ENCODE measurements at regions not wholly inside any gene's neighbourhood (a gene's known extent, or its start where the extent isn't known, plus 50 kb on each side); places are given as distances from the start of the nearest gene placed in this dataset.
"Not testable (repeated sequence)": the region's sequence is repeated elsewhere in the genome, so short reads cannot be mapped to it uniquely, and the experiment has no call there.

GRCh38 chr4:79850626-79851025, 222.4 kb downstream of the ANTXR2 start:
- no peak overlapping the region for H3K27ac ChIP-seq
- H3K4me3 ChIP-seq = no peak overlapping the region

DNA sequence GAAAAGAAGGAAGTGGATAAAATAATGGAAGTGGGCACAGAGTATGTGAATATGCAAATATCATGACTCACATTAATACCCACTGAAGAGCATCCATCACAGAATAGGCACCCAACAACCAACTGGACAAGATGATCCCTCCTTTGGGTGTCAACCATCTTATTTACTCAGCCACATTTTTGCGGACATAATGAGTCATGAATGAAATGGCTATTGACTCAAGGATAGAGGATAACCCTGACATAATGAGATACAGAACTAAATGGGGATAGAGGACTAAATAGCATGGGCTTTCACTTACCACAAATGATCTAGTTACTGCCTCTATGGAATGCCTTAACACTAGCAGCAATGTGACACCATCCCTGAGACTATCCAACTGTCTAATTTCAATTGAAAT, 224.7 kb downstream of the ANTXR2 start:
- H3K4me3 ChIP-seq = no peak overlapping the region
- no peak overlapping the region for H3K27ac ChIP-seq

DNA sequence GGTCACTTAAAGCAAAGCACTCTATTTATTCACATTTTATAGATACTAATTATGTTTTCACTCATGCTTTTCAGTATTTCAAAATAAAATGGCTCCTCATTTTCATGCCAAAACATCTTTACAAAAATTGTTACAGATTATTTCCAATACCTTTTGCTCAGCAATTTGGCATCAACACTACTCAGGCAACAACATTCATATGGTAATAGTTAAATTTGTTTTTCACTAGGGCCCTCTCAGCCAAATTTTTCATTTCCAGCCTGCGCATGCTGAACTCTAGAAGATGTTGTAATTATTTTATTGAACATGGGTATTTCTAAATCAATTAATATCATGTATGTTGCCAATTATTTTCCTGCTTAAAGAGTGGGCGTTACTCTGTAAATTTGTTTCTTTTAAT, 225.6 kb downstream of the ANTXR2 start:
- Histone ChIP-seq H3K4me3 (no peak overlapping the region), H3K27ac (no peak overlapping the region)

DNA sequence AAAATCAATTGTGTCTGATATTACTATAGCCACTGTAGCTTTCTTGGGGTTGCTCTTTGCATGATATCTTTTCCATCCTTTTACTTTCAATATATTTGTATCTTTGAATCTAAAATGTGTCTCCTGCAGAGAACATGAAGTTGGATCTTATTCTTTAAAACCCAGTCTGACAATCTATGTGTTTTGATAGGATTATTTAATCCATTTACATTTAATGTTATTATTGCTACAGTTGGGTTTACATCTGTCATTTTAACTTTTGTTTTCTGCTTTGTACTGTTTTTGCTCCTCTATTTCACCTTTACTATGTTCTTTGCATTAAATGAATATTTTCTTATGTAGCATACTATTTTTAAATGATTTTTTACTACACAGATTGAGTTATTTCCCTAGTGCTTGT, 230.9 kb downstream of the ANTXR2 start:
- H3K27ac ChIP-seq = no peak overlapping the region
- H3K4me3 ChIP-seq = no peak overlapping the region

DNA sequence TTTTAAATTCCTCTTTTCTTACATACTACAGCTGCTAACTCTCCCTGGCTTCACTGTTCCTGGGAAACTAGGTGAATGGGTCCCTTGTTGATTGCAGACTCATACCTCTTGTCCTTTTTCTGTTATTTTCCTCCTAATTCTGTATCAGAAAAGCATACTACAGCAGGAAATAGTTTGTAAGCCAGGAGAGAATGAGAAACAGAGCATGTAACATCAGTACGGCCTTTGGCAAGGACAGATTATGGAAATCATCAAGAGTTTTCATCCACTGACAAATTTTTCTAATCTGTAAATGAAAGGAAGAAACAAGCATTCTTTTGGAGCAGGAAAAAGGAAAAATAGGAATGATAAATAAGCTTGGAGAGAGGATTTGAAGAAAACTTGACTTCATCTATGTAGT, 239.2 kb downstream of the ANTXR2 start:
- no peak overlapping the region for H3K4me3 ChIP-seq
- H3K27ac ChIP-seq = no peak overlapping the region

- Histone ChIP-seq H3K4me3 (no peak overlapping the region), H3K27ac (no peak overlapping the region)
Observed at GRCh38 chr4:79831701-79832514, 241.1 kb downstream of the ANTXR2 start.

DNA sequence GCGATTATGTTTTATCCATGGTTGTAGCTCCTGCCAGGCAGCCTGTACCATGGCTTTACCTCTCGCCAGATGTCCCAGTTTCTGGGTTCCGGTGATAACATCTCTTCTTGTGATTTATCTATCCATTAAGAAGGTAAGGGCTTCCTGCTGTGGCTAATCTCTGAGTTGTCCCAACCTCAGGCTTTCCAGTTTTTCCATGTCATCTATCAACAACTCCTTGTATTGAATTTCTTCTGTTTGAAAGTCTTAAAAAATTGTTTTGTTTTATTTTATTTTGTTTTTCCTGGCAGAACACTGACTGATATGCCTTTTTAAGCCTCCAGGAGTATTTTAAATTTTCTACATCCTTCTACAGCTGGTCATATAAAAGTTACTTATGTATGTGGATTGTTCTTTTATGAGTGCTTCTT, 241.9 kb downstream of the ANTXR2 start:
- Histone ChIP-seq H3K4me3 (no peak overlapping the region), H3K27ac (no peak overlapping the region)

DNA sequence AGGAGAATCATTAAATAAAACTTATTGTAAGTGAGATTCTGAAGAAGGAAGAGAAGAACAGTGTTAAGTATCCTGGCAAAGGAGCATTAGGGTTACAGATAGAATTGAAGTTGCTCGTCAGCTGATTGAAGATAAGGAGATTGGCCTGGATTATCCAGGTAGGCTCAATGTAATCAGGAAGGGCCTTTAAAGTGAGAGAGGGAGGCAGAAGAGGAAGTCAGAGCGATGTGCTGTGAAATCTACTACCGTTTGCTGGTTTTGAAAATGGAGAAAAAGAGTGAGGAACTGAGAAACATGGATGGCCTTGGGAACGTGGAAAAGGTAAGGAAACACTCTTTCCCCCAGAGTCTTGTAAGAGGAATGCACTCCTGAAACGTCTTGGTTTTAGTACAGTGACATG, 245.7 kb downstream of the ANTXR2 start:
- Histone ChIP-seq H3K4me3 (no peak overlapping the region), H3K27ac (no peak overlapping the region)

- no peak overlapping the region for H3K27ac ChIP-seq
- no peak overlapping the region for H3K4me3 ChIP-seq
Observed at GRCh38 chr4:79823148-79823763, 249.8 kb downstream of the ANTXR2 start.

DNA sequence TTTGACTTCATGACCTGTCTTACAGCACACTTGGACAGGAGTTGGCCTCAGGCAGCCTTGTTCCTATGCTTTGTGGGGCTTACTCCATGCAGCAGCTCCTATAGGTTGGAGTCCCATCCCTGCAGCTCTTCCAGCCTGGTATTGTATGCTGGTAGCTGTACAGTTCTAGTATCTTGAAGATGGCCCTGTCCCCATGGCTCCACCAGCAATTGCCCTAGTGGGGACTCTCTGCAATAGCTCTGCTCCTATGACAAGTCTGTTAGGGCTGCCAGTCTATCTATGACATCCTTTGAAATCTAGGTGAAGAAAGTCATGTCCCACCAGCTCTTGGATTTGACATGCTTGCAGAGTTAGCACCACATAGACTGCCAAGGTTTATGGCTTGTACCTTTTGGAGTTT, 252.6 kb downstream of the ANTXR2 start:
- H3K4me3 ChIP-seq = no peak overlapping the region
- no peak overlapping the region for H3K27ac ChIP-seq

- H3K4me3 ChIP-seq, H3K27ac ChIP-seq: not testable (repeated sequence)
Observed at GRCh38 chr4:79807933-79808332, 265.1 kb downstream of the ANTXR2 start.

- Histone ChIP-seq H3K27ac (no peak overlapping the region), H3K4me3 (no peak overlapping the region)
Observed at GRCh38 chr4:79798047-79798446, 275.0 kb downstream of the ANTXR2 start.

GRCh38 chr4:79796948-79797347, 276.1 kb downstream of the ANTXR2 start:
- H3K4me3 ChIP-seq = no peak overlapping the region
- no peak overlapping the region for H3K27ac ChIP-seq

DNA sequence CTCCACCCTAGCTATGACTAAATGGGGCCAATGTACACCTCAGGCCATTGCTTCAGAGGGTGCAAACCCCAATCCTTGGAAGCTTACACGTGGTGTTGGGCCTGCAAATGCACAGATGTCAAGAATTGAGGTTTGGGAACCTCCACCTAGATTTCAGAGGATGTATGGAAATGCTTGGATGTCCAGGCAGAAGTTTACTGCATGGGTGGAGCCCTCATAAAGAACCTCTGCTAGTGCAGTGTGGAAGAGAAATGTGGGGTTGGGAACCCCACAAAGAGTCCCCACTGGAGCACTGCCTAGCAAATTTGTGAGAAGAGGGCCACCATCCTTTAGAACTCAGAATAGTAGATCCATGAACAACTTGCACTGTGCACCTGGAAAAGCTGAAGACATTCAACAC, 284.1 kb downstream of the ANTXR2 start:
- no peak overlapping the region for H3K27ac ChIP-seq
- H3K4me3 ChIP-seq = no peak overlapping the region

DNA sequence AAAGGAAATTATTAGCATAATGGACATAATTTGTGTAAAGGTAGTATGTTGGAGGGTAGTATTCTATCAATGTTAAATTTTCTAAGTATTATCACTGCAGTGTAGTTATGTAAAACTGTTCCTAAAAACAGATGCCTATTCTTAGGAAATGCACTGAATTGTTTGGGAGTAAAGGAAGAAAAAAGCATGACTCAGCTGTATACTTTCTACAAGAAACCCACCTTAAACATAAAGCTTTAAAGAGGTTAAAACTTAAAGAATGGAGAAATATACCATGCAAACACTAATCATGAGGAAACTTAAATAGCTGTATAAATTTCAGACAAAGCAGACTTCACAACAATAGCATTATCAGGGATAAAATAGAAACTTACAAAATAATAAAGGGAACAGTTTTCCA, 292.9 kb downstream of the ANTXR2 start:
- Histone ChIP-seq H3K27ac (no peak overlapping the region), H3K4me3 (no peak overlapping the region)

GRCh38 chr4:79772510-79772909, 300.5 kb downstream of the ANTXR2 start:
- no peak overlapping the region for H3K27ac ChIP-seq
- H3K4me3 ChIP-seq = no peak overlapping the region

DNA sequence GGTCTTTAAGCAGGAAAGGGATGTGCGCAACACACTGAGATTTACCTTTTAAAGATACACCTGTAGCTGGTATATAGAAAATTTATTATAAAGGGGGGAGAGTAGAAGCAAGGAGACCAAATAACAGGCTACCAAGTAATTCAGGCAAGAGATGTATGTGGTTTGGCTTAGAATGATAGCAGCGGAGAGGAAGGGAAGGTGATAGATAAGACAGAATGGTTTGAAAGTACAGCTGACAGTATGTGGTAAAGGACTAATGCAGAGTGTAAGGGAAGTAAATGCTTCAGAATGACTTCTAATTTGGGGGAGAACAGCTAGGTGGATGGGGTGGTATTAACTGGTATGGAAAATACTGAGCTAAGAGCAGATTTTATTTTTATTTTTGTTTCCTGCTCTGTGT, 308.9 kb downstream of the ANTXR2 start:
- Histone ChIP-seq H3K27ac (no peak overlapping the region), H3K4me3 (no peak overlapping the region)

DNA sequence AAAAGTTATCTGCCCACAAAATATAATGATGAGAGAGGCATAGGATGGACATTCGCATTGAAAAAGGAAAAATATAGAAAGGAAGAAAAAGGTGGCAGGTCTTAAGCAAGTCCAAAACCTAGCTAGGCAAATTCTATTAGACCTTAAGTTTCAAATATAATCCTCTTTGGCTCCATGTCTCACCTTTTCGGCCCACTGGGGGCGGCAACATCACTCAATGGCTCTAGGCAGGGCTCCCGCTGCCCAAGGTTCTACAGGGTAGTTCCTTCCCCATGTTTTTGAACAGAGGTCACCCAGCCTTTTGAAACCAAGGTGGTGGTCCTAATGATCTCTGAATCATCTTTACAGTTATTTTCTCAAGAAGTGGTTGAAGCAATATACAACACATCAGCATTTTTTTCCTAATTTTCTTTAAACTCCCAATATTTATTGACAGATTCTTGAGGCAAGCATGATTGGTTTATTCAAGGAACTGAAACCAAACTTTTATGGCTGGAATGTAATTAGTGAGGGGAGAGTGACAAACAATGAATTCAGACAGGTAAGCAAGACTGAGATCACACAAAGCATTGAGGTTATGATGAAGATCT, 309.4 kb downstream of the ANTXR2 start:
- H3K27ac ChIP-seq = no peak overlapping the region
- H3K4me3 ChIP-seq = no peak overlapping the region

DNA sequence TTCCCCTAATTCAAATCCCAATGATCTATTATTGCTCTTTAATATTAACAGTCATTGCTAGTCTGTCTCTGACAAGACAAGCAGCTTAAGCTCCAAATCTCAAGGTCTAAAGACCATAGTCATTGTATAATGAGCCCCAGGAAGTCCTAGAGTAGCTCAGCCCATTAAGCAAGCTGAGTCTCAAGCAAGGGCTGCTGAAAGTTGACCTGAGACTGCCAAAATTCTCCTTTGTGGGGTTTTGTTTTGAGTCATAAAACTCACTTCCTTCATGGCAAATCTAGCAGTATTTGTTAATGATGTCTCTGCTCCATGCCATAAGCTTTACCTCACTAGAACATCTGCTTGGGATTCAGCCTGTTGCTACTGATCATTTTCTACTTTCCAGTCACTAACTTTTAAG, 313.2 kb downstream of the ANTXR2 start:
- no peak overlapping the region for H3K4me3 ChIP-seq
- no peak overlapping the region for H3K27ac ChIP-seq

DNA sequence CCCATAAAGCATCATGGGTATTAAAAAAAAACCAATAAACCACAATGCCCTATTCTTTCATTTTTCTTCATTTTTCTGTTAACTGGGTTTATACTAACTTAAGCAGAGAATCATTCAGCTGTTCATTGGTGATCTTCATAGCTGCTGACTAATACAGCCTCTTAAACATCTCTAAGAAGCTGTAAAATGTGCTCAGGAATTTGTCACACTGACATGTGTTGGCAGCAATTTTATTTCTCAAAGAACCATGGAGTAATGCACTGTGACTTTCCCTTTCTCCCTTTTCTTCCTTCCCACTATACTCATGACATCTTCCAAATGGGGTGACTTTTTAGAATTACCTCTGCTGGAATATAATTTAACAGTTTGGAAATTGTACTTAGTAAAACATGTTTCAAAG, 315.4 kb downstream of the ANTXR2 start:
- Histone ChIP-seq H3K27ac (no peak overlapping the region), H3K4me3 (no peak overlapping the region)

GRCh38 chr4:79756140-79756895, 316.7 kb downstream of the ANTXR2 start:
- H3K27ac ChIP-seq = no peak overlapping the region

More at GRCh38 chr4:79756140-79756895, 316.7 kb downstream of the ANTXR2 start:
- H3K4me3 ChIP-seq = no peak overlapping the region
